ENCODE measurements at regions not wholly inside any gene's neighbourhood (a gene's known extent, or its start where the extent isn't known, plus 50 kb on each side); places are given as distances from the start of the nearest gene placed in this dataset.

DNA sequence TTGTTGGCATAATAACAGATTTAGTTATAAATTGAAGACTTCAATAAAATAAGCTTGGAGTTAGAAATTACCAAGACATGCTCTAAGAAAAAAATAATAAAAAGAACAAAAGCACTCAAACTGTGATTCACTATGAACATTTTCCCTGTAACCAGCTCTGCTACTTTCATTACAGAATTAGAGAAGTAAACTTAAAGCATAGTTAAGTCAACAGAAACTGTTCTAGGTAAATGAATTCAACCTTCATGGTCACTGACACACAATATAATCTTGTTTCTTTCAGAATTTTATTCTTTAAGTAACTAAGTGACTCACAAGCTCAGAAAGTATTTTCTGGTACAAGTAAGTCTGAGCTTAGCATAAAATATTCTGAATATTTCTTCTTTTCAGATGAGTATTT, 136.3 kb downstream of the KLF5 start:
- TF ChIP-seq EZH2 (IDR thresholded peaks at IDR 0.05; ENCODE audit: borderline replicate concordance, low read length) = no peak
- TF ChIP-seq, protein P1, sequence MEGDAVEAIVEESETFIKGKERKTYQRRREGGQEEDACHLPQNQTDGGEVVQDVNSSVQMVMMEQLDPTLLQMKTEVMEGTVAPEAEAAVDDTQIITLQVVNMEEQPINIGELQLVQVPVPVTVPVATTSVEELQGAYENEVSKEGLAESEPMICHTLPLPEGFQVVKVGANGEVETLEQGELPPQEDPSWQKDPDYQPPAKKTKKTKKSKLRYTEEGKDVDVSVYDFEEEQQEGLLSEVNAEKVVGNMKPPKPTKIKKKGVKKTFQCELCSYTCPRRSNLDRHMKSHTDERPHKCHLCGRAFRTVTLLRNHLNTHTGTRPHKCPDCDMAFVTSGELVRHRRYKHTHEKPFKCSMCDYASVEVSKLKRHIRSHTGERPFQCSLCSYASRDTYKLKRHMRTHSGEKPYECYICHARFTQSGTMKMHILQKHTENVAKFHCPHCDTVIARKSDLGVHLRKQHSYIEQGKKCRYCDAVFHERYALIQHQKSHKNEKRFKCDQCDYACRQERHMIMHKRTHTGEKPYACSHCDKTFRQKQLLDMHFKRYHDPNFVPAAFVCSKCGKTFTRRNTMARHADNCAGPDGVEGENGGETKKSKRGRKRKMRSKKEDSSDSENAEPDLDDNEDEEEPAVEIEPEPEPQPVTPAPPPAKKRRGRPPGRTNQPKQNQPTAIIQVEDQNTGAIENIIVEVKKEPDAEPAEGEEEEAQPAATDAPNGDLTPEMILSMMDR (conservative IDR thresholded peaks at IDR 0.05 in 1 of 2, IDR thresholded peaks at IDR 0.05 in 1 of 2; ENCODE audit: extremely low read depth in 1 of 2, insufficient read depth in 1 of 2, low read depth in 1 of 2, low read length in 2 of 2) = no peak

Data from mammary epithelial cell (primary cell).